A673 (cell line): ENCODE measurements at regions not wholly inside any gene's neighbourhood (a gene's known extent, or its start where the extent isn't known, plus 50 kb on each side); places are given as distances from the start of the nearest gene placed in this dataset.

Source experiments
- EZH2 ChIP-seq: fragments of 200-600 bp; sonication (generic); IDR thresholded peaks from 2 replicates; pipeline ENCODE4 v1.6.1; 2017; ENCODE audit warnings: borderline replicate concordance, low read depth, mild to moderate bottlenecking, mixed read lengths, antibody characterized with exemption, low read length; ENCODE audit not compliant: poor library complexity, severe bottlenecking
- TF ChIP-seq, protein P1 (sequence below): fragments of 300-800, 200-600 bp; sonication (generic); conservative IDR thresholded peaks from 2 replicates; pipeline ENCODE4 v1.5.1; 2017; ENCODE audit warnings: low read depth, mild to moderate bottlenecking, antibody characterized with exemption, low read length, moderate library complexity, mixed read lengths

DNA sequence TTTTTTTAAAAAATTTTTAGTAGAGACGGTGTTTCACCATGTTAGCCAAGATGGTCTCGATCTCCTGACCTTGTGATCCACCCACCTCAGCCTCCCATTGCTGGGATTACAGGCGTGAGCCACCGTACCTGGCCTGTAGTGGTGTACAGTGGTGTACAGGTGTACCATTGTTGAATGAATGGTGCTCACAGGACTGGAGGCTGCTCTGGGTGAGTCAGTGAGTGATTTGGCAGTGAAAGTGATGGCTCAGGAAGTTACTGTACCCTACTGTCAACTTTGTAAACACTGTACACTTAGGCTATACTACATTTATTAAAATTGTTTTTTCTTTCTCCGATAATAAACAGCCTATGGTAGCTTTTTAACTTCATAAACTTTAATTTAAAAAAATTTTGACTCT is 122.8 kb upstream of the EEF1E1 start:
- TF ChIP-seq, protein P1, sequence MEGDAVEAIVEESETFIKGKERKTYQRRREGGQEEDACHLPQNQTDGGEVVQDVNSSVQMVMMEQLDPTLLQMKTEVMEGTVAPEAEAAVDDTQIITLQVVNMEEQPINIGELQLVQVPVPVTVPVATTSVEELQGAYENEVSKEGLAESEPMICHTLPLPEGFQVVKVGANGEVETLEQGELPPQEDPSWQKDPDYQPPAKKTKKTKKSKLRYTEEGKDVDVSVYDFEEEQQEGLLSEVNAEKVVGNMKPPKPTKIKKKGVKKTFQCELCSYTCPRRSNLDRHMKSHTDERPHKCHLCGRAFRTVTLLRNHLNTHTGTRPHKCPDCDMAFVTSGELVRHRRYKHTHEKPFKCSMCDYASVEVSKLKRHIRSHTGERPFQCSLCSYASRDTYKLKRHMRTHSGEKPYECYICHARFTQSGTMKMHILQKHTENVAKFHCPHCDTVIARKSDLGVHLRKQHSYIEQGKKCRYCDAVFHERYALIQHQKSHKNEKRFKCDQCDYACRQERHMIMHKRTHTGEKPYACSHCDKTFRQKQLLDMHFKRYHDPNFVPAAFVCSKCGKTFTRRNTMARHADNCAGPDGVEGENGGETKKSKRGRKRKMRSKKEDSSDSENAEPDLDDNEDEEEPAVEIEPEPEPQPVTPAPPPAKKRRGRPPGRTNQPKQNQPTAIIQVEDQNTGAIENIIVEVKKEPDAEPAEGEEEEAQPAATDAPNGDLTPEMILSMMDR = no peak
- TF ChIP-seq EZH2 = no peak
